Prostate gland (tissue), 2 donors: ENCODE measurements at regions not wholly inside any gene's neighbourhood (a gene's known extent, or its start where the extent isn't known, plus 50 kb on each side); places are given as distances from the start of the nearest gene placed in this dataset.

Source experiments
- CTCF ChIP-seq, 4 experiments: fragments of 200-600 bp in 2 of 4; fragments of 450-650 bp in 2 of 4; sonication (generic) in 2 of 4; IDR thresholded peaks; 1 replicate in 3 of 4; 2 replicates in 1 of 4; pipeline ENCODE4 v1.5.1; 2016 to 2019; ENCODE audit warnings: antibody characterized with exemption in 4 of 4, mild to moderate bottlenecking in 2 of 4, moderate library complexity in 2 of 4
- POLR2AphosphoS5 ChIP-seq: sonication (generic); formaldehyde crosslinking; IDR thresholded peaks from one replicate; pipeline ENCODE4 v1.6.1; 2017; ENCODE audit warnings: antibody characterized with exemption

DNA sequence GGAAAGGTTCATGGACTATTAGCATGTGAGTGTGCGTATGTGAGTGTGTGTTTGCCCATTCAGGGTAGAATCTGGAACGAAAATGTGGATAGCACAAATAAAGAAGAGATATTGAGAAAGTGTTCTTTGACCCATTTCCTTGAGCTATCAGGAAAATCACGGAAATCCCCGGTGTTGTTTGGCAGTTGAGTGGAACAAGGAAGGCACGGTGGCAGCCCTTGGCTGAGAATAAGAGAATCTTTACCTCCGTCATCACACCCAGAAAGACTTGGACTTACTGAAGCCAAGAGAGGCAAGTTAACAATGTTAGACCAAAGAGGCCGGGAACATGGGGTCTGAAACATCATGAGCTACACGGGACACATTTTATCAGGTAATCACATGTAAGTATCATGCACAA is 588.9 kb upstream of the BTBD3 start:
- TF ChIP-seq POLR2AphosphoS5 (no peak), CTCF (IDR thresholded peaks at IDR 0.05) (no peak)
